ENCODE measurements at regions not wholly inside any gene's neighbourhood (a gene's known extent, or its start where the extent isn't known, plus 50 kb on each side); places are given as distances from the start of the nearest gene placed in this dataset.

GRCh38 chr19:29397748-29398147 is 128.0 kb upstream of the VSTM2B start:
- no peak overlapping the region for H3K27ac Mint-ChIP-seq

GRCh38 chr19:29399804-29400203 is 126.0 kb upstream of the VSTM2B start:
- no peak overlapping the region for H3K27ac Mint-ChIP-seq
- ChIA-PET CTCF (no interaction called here), POLR2A (no interaction called here)
- intact Hi-C loops (cut with micrococcal nuclease), result no loop called here
- H3K9me3 Mint-ChIP-seq, result no peaks in the 10 kb centered on the region
- peaks cover 2% of the 10 kb centered on the region for H3K27me3 Mint-ChIP-seq
- no peaks in the 10 kb centered on the region for H3K4me1 Mint-ChIP-seq (ENCODE audit: low read depth)
- H3K36me3 Mint-ChIP-seq, result no peaks in the 10 kb centered on the region
- H3K4me3 Mint-ChIP-seq, result no peak overlapping the region
- no peak for DNase-seq

More at GRCh38 chr19:29397748-29398147, 128.0 kb upstream of the VSTM2B start:
- peaks cover 1% of the 10 kb centered on the region for H3K9me3 Mint-ChIP-seq
- no peaks in the 10 kb centered on the region for H3K4me1 Mint-ChIP-seq (ENCODE audit: low read depth)
- intact Hi-C loops (cut with micrococcal nuclease), result no loop called here
- ChIA-PET CTCF (no interaction called here), POLR2A (no interaction called here)
- no peak overlapping the region for H3K4me3 Mint-ChIP-seq
- H3K36me3 Mint-ChIP-seq, result no peaks in the 10 kb centered on the region
- peaks cover 2% of the 10 kb centered on the region for H3K27me3 Mint-ChIP-seq
- no peak for DNase-seq

GRCh38 chr19:29400917-29401711 is 124.7 kb upstream of the VSTM2B start:
- Mint-ChIP-seq H3K4me3 (no peak overlapping the region), H3K36me3 (no peaks in the 10 kb centered on the region), H3K4me1 (ENCODE audit: low read depth) (no peaks in the 10 kb centered on the region), H3K9me3 (no peaks in the 10 kb centered on the region), H3K27me3 (peaks cover 1% of the 10 kb centered on the region), H3K27ac (no peak overlapping the region)
- DNase-seq, result peak; percentile 10
- POLR2A ChIA-PET, result no interaction called here
- CTCF ChIA-PET, result no interaction called here
- intact Hi-C loops (cut with micrococcal nuclease), result no loop called here

GRCh38 chr19:29401712-29402421 is 123.9 kb upstream of the VSTM2B start:
- H3K9me3 Mint-ChIP-seq, result no peaks in the 10 kb centered on the region
- no peaks in the 10 kb centered on the region for H3K4me1 Mint-ChIP-seq (ENCODE audit: low read depth)
- CTCF ChIA-PET, result no interaction called here
- no peaks in the 10 kb centered on the region for H3K36me3 Mint-ChIP-seq
- H3K4me3 Mint-ChIP-seq, result no peak overlapping the region
- H3K27ac Mint-ChIP-seq, result no peak overlapping the region
- H3K27me3 Mint-ChIP-seq, result peaks cover 3% of the 10 kb centered on the region
- POLR2A ChIA-PET, result no interaction called here
- intact Hi-C loops (cut with micrococcal nuclease), result no loop called here
- no peak for DNase-seq

- Mint-ChIP-seq H3K36me3 (no peaks in the 10 kb centered on the region), H3K27me3 (peaks cover 3% of the 10 kb centered on the region), H3K4me1 (ENCODE audit: low read depth) (no peaks in the 10 kb centered on the region), H3K9me3 (no peaks in the 10 kb centered on the region), H3K4me3 (no peak overlapping the region), H3K27ac (no peak overlapping the region)
- no peak for DNase-seq
- ChIA-PET CTCF (no interaction called here), POLR2A (no interaction called here)
- intact Hi-C loops (cut with micrococcal nuclease), result no loop called here
These were observed 123.2 kb upstream of the VSTM2B start for GRCh38 chr19:29402563-29402962.

GRCh38 chr19:29404015-29404414 is 121.8 kb upstream of the VSTM2B start:
- Mint-ChIP-seq H3K36me3 (no peaks in the 10 kb centered on the region), H3K27ac (no peak overlapping the region), H3K4me3 (no peak overlapping the region), H3K27me3 (peaks cover 3% of the 10 kb centered on the region), H3K9me3 (no peaks in the 10 kb centered on the region), H3K4me1 (ENCODE audit: low read depth) (no peaks in the 10 kb centered on the region)
- POLR2A ChIA-PET, result no interaction called here
- no peak for DNase-seq
- CTCF ChIA-PET, result no interaction called here
- intact Hi-C loops (cut with micrococcal nuclease), result no loop called here

GRCh38 chr19:29404951-29405727 is 120.7 kb upstream of the VSTM2B start:
- Mint-ChIP-seq H3K4me3 (no peak overlapping the region), H3K36me3 (no peaks in the 10 kb centered on the region), H3K9me3 (no peaks in the 10 kb centered on the region), H3K4me1 (ENCODE audit: low read depth) (no peaks in the 10 kb centered on the region), H3K27me3 (peaks cover 3% of the 10 kb centered on the region), H3K27ac (no peak overlapping the region)
- ChIA-PET POLR2A (no interaction called here), CTCF (no interaction called here)
- no peak for DNase-seq
- intact Hi-C loops (cut with micrococcal nuclease), result no loop called here

GRCh38 chr19:29405728-29405995 is 120.1 kb upstream of the VSTM2B start:
- no peak overlapping the region for H3K4me3 Mint-ChIP-seq
- no peaks in the 10 kb centered on the region for H3K4me1 Mint-ChIP-seq (ENCODE audit: low read depth)
- no peaks in the 10 kb centered on the region for H3K9me3 Mint-ChIP-seq
- H3K36me3 Mint-ChIP-seq, result no peaks in the 10 kb centered on the region
- CTCF ChIA-PET, result no interaction called here
- H3K27me3 Mint-ChIP-seq, result peaks cover 5% of the 10 kb centered on the region
- POLR2A ChIA-PET, result no interaction called here
- DNase-seq, result no peak
- no peak overlapping the region for H3K27ac Mint-ChIP-seq
- intact Hi-C loops (cut with micrococcal nuclease), result no loop called here

GRCh38 chr19:29409076-29409862 is 116.5 kb upstream of the VSTM2B start:
- no peak overlapping the region for H3K27ac Mint-ChIP-seq
- H3K9me3 Mint-ChIP-seq, result no peaks in the 10 kb centered on the region
- no peak for DNase-seq
- intact Hi-C loops (cut with micrococcal nuclease), result no loop called here
- POLR2A ChIA-PET, result no interaction called here
- H3K27me3 Mint-ChIP-seq, result peaks cover 4% of the 10 kb centered on the region
- no peak overlapping the region for H3K4me3 Mint-ChIP-seq
- H3K4me1 Mint-ChIP-seq (ENCODE audit: low read depth), result no peaks in the 10 kb centered on the region
- H3K36me3 Mint-ChIP-seq, result no peaks in the 10 kb centered on the region
- CTCF ChIA-PET, result no interaction called here

- ChIA-PET POLR2A (no interaction called here), CTCF (no interaction called here)
- intact Hi-C loops (cut with micrococcal nuclease), result no loop called here
- Mint-ChIP-seq H3K27me3 (peaks cover 5% of the 10 kb centered on the region), H3K36me3 (no peaks in the 10 kb centered on the region), H3K4me3 (no peak overlapping the region), H3K4me1 (ENCODE audit: low read depth) (no peaks in the 10 kb centered on the region), H3K27ac (no peak overlapping the region), H3K9me3 (no peaks in the 10 kb centered on the region)
- DNase-seq, result no peak
These were observed 115.2 kb upstream of the VSTM2B start for GRCh38 chr19:29410601-29411000.

- intact Hi-C loops (cut with micrococcal nuclease), result no loop called here
- H3K4me3 Mint-ChIP-seq, result no peak overlapping the region
- no peaks in the 10 kb centered on the region for H3K36me3 Mint-ChIP-seq
- ChIA-PET CTCF (no interaction called here), POLR2A (no interaction called here)
- H3K4me1 Mint-ChIP-seq (ENCODE audit: low read depth), result no peaks in the 10 kb centered on the region
- no peaks in the 10 kb centered on the region for H3K9me3 Mint-ChIP-seq
- H3K27me3 Mint-ChIP-seq, result peaks cover 5% of the 10 kb centered on the region
- H3K27ac Mint-ChIP-seq, result no peak overlapping the region
- DNase-seq, result no peak
These were observed 114.6 kb upstream of the VSTM2B start for GRCh38 chr19:29411113-29411581.

GRCh38 chr19:29413435-29413834 is 112.4 kb upstream of the VSTM2B start:
- no peak overlapping the region for H3K4me3 Mint-ChIP-seq
- intact Hi-C loops (cut with micrococcal nuclease), result no loop called here

More at GRCh38 chr19:29413435-29413834, 112.4 kb upstream of the VSTM2B start:
- Mint-ChIP-seq H3K4me1 (ENCODE audit: low read depth) (no peaks in the 10 kb centered on the region), H3K9me3 (no peaks in the 10 kb centered on the region), H3K27ac (no peak overlapping the region), H3K36me3 (no peaks in the 10 kb centered on the region), H3K27me3 (peaks cover 4% of the 10 kb centered on the region)
- ChIA-PET POLR2A (no interaction called here), CTCF (no interaction called here)
- no peak for DNase-seq
